Neural progenitor cell (in vitro differentiated cells): ENCODE measurements at regions not wholly inside any gene's neighbourhood (a gene's known extent, or its start where the extent isn't known, plus 50 kb on each side); places are given as distances from the start of the nearest gene placed in this dataset.

ENCODE experiments used
- CTCF ChIP-seq: fragments of 200-600 bp; sonication (generic); IDR thresholded peaks from 2 replicates; pipeline ENCODE4 v1.5.1; 2017; ENCODE audit warnings: antibody characterized with exemption, mild to moderate bottlenecking
- EZH2 ChIP-seq: fragments of 200-600 bp; sonication (generic); IDR thresholded peaks from 2 replicates; pipeline ENCODE4 v1.6.1; 2017; ENCODE audit warnings: antibody characterized with exemption, mild to moderate bottlenecking, moderate library complexity
- EZH2phosphoT487 ChIP-seq: fragments of 200-600 bp; sonication (generic); IDR thresholded peaks from 2 replicates; pipeline ENCODE4 v1.6.1; 2017; ENCODE audit warnings: antibody characterized with exemption

GRCh38 chr7:114823290-114823689, 98.6 kb upstream of the MDFIC start:
- TF ChIP-seq EZH2phosphoT487 (no peak), CTCF (no peak), EZH2 (no peak)
